ENCODE measurements at regions not wholly inside any gene's neighbourhood (a gene's known extent, or its start where the extent isn't known, plus 50 kb on each side); places are given as distances from the start of the nearest gene placed in this dataset.

DNA sequence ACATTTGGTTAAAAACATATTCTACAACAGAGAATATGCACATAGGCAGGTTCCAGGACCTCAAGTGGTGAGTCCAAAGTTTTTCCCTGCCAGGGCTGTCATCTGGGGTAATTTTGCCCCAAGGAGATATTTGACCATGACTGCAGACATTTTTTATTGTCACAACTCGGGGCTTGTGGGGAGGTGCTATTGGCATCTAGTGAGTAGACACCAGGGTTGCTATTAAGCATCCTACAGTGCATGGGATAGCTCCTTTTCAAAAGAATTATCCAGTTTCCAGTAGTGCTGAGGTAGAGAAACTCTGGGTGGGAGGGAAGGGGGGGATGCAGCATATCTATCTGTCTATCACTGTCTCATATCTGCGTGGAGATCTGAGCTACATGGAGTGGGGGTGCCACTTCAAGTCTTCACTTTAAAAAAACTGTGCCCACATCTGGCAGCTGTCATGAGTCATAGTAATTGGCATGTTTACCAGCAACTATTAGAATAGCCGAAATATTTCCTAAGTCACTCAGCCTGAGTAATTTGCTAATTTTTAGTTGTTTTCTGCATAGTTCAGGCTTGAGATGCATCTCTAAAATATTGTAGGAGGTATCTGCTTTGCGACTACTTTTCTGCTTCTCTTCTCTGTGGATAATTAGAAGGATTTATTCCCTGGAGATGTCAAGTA, 254.0 kb upstream of the RBMS1 start:
- TF ChIP-seq, protein P1, sequence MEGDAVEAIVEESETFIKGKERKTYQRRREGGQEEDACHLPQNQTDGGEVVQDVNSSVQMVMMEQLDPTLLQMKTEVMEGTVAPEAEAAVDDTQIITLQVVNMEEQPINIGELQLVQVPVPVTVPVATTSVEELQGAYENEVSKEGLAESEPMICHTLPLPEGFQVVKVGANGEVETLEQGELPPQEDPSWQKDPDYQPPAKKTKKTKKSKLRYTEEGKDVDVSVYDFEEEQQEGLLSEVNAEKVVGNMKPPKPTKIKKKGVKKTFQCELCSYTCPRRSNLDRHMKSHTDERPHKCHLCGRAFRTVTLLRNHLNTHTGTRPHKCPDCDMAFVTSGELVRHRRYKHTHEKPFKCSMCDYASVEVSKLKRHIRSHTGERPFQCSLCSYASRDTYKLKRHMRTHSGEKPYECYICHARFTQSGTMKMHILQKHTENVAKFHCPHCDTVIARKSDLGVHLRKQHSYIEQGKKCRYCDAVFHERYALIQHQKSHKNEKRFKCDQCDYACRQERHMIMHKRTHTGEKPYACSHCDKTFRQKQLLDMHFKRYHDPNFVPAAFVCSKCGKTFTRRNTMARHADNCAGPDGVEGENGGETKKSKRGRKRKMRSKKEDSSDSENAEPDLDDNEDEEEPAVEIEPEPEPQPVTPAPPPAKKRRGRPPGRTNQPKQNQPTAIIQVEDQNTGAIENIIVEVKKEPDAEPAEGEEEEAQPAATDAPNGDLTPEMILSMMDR (IDR thresholded peaks at IDR 0.05) = no peak
- TF ChIP-seq POLR2A (IDR thresholded peaks at IDR 0.05) = no peak

All from breast epithelium (tissue), 3 donors.